Ishikawa (cell line): ENCODE measurements at regions not wholly inside any gene's neighbourhood (a gene's known extent, or its start where the extent isn't known, plus 50 kb on each side); places are given as distances from the start of the nearest gene placed in this dataset.

Experiments
- CEBPB ChIP-seq: IDR thresholded peaks from 2 replicates; pipeline ENCODE4 v1.6.1; 2012
- CREB1 ChIP-seq: IDR thresholded peaks from 2 replicates; pipeline ENCODE4 v1.6.1; 2012; ENCODE audit warnings: low read depth
- EGR1 ChIP-seq: IDR thresholded peaks from 2 replicates; pipeline ENCODE4 v1.6.1; 2012
- EP300 ChIP-seq: IDR thresholded peaks from 2 replicates; pipeline ENCODE4 v1.6.1; 2012; ENCODE audit warnings: borderline replicate concordance
- FOXM1 ChIP-seq: IDR thresholded peaks from 2 replicates; pipeline ENCODE4 v1.6.1; 2012; ENCODE audit warnings: low read depth, borderline replicate concordance
- NFIC ChIP-seq: IDR thresholded peaks from 2 replicates; pipeline ENCODE4 v1.6.1; 2012
- RAD21 ChIP-seq: IDR thresholded peaks from 2 replicates; pipeline ENCODE4 v1.6.1; 2012; ENCODE audit warnings: low read depth
- TAF1 ChIP-seq: IDR thresholded peaks from 2 replicates; pipeline ENCODE4 v1.6.1; 2012; ENCODE audit warnings: low read depth, mild to moderate bottlenecking
- TCF12 ChIP-seq: IDR thresholded peaks from 2 replicates; pipeline ENCODE4 v1.6.1; 2012; ENCODE audit warnings: low read depth
- TEAD4 ChIP-seq: IDR thresholded peaks from 2 replicates; pipeline ENCODE4 v1.6.1; 2012
- YY1 ChIP-seq: IDR thresholded peaks from 2 replicates; pipeline ENCODE4 v1.6.1; 2012; ENCODE audit warnings: low read depth
- ZBTB7A ChIP-seq: IDR thresholded peaks from 2 replicates; pipeline ENCODE4 v1.6.1; 2012; ENCODE audit warnings: low read depth
- TF ChIP-seq, protein P1 (sequence below): IDR thresholded peaks from 2 replicates; pipeline ENCODE4 v1.6.1; 2012; ENCODE audit warnings: low read depth, mild to moderate bottlenecking
- TF ChIP-seq, protein P2 (sequence below): IDR thresholded peaks from 2 replicates; pipeline ENCODE4 v1.6.1; 2012
- TF ChIP-seq, protein P3 (sequence below): IDR thresholded peaks from 2 replicates; pipeline ENCODE4 v1.6.1; 2012

- TF ChIP-seq YY1 (no peak), ZBTB7A (no peak), TAF1 (no peak), TCF12 (no peak), EP300 (no peak), EGR1 (no peak), TEAD4 (no peak), FOXM1 (no peak), NFIC (no peak), CEBPB (no peak), CREB1 (no peak), RAD21 (no peak)
- TF ChIP-seq, protein P1, sequence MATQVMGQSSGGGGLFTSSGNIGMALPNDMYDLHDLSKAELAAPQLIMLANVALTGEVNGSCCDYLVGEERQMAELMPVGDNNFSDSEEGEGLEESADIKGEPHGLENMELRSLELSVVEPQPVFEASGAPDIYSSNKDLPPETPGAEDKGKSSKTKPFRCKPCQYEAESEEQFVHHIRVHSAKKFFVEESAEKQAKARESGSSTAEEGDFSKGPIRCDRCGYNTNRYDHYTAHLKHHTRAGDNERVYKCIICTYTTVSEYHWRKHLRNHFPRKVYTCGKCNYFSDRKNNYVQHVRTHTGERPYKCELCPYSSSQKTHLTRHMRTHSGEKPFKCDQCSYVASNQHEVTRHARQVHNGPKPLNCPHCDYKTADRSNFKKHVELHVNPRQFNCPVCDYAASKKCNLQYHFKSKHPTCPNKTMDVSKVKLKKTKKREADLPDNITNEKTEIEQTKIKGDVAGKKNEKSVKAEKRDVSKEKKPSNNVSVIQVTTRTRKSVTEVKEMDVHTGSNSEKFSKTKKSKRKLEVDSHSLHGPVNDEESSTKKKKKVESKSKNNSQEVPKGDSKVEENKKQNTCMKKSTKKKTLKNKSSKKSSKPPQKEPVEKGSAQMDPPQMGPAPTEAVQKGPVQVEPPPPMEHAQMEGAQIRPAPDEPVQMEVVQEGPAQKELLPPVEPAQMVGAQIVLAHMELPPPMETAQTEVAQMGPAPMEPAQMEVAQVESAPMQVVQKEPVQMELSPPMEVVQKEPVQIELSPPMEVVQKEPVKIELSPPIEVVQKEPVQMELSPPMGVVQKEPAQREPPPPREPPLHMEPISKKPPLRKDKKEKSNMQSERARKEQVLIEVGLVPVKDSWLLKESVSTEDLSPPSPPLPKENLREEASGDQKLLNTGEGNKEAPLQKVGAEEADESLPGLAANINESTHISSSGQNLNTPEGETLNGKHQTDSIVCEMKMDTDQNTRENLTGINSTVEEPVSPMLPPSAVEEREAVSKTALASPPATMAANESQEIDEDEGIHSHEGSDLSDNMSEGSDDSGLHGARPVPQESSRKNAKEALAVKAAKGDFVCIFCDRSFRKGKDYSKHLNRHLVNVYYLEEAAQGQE = no peak
- TF ChIP-seq, protein P2, sequence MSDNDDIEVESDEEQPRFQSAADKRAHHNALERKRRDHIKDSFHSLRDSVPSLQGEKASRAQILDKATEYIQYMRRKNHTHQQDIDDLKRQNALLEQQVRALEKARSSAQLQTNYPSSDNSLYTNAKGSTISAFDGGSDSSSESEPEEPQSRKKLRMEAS = no peak
- TF ChIP-seq, protein P3, sequence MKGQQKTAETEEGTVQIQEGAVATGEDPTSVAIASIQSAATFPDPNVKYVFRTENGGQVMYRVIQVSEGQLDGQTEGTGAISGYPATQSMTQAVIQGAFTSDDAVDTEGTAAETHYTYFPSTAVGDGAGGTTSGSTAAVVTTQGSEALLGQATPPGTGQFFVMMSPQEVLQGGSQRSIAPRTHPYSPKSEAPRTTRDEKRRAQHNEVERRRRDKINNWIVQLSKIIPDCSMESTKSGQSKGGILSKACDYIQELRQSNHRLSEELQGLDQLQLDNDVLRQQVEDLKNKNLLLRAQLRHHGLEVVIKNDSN = no peak
Measured at GRCh38 chr21:34311561-34312330, 52.1 kb upstream of the KCNE2 start.

GRCh38 chr21:34313116-34313515, 50.7 kb upstream of the KCNE2 start:
- TF ChIP-seq TCF12 (no peak), RAD21 (no peak), ZBTB7A (no peak), YY1 (no peak), FOXM1 (no peak), TAF1 (no peak), EP300 (no peak), CEBPB (no peak), CREB1 (no peak), EGR1 (no peak), NFIC (no peak), TEAD4 (no peak)
- TF ChIP-seq, protein P1 = no peak
- TF ChIP-seq, protein P2 = no peak
- TF ChIP-seq, protein P3 = no peak
